AG10803 (cell line): ENCODE measurements at regions not wholly inside any gene's neighbourhood (a gene's known extent, or its start where the extent isn't known, plus 50 kb on each side); places are given as distances from the start of the nearest gene placed in this dataset.

Experiments used
- DNase-seq: peaks from one replicate; pipeline ENCODE4 v3.0.0; 2010; ENCODE audit warnings: low read depth
- H3K4me3 ChIP-seq: 2 replicates; pipeline ENCODE4 v1.5.1; 2011; ENCODE audit warnings: mild to moderate bottlenecking, low read length, control low read depth
- TF ChIP-seq, protein P1 (sequence below): conservative IDR thresholded peaks from 2 replicates; pipeline ENCODE4 v1.5.1; 2011; ENCODE audit warnings: mild to moderate bottlenecking, low read length, control low read depth, inconsistent platforms

DNA sequence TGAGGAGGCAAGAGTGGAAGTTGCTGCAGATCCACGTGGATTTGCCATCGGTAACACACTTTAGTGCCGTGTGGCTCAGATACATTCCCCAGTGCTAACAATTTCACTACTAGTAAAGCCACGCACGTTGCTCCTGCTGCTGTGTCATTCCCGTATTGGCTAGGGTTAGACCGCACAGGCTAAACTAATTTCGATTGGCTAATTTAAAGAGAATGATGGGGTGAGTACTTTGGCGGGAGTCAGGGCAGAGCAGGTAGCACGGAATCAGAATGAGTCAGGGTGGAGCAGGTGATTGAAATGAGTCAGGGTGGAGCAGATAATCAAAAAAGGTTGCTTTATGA, 1337.5 kb downstream of the FSTL5 start:
- TF ChIP-seq, protein P1, sequence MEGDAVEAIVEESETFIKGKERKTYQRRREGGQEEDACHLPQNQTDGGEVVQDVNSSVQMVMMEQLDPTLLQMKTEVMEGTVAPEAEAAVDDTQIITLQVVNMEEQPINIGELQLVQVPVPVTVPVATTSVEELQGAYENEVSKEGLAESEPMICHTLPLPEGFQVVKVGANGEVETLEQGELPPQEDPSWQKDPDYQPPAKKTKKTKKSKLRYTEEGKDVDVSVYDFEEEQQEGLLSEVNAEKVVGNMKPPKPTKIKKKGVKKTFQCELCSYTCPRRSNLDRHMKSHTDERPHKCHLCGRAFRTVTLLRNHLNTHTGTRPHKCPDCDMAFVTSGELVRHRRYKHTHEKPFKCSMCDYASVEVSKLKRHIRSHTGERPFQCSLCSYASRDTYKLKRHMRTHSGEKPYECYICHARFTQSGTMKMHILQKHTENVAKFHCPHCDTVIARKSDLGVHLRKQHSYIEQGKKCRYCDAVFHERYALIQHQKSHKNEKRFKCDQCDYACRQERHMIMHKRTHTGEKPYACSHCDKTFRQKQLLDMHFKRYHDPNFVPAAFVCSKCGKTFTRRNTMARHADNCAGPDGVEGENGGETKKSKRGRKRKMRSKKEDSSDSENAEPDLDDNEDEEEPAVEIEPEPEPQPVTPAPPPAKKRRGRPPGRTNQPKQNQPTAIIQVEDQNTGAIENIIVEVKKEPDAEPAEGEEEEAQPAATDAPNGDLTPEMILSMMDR, result no peak
- DNase-seq, result no peak
- H3K4me3 ChIP-seq, result no peak overlapping the region

DNA sequence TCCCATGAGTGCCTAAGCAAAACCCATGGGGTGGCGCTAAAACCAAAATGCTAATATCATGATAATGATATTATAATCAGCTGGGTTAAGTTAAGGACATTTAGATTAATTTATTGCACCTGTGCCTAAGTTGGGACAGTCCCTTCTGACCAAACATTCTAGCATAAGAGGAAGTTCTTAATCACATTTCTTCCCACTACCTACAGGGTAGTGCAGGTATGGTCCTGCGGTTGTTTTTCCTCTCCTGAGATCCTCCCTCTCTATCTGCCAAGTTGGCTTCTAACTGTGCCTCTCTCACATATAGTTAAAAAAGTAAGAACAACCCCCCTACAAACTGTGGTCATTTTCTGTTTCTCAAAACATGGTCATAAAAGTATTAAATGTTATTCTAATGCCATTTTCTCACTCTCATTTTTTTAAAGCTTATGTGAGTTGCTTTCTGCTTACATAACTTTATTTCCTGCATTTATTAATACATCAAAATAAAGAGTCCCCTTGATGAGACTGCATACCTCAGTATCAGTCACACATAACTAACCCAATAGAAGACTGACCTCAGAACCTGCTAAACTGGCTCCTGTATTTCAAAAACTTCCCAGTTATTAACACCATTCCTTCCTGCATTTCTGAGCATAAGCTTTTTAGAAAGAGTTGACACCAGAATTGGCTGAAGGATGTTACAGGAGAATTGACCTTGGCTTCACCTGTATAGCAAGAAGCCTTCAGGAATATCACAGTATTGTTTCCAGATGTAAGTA, 1332.5 kb downstream of the FSTL5 start:
- no peak for DNase-seq
- H3K4me3 ChIP-seq, result no peak overlapping the region
- TF ChIP-seq, protein P1, result no peak

DNA sequence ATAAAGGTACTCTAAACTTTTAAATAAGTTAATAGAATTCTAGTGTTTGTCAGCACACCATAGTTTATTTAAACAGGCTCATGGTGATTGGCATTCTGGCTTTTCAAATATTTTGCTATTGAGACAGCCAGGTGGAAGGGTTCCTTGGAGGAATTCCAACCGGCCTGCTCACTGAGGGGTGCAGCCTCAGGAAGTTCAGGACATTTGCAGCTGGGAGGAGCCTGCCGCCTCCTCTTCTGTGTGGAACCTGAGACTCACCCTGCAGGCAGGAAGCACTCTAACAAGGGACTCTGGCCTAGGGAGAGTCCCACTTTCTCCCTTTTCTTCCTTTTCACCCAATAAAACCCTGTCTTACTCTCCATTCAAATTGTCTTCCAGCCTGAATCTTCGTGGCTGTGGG, 1328.0 kb downstream of the FSTL5 start:
- TF ChIP-seq, protein P1, result no peak
- H3K4me3 ChIP-seq, result no peak overlapping the region
- DNase-seq, result no peak

DNA sequence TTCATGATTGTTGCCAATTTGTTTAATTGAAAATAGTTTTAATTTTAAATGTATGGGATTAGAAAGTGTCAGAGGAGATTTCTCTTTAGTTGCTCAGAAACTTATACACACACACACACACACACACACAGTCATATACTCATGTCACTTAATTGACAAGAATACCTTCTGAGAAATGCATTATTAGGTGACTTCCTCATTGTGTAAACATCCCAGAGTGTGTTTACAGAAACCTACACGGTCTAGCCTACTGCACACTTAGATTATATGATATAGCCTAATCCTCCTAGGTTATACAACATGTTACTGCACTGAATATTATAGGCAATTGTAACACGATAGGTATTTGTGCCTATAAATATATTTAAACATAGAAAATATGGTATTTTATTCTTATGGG, 1327.4 kb downstream of the FSTL5 start:
- TF ChIP-seq, protein P1, result no peak
- H3K4me3 ChIP-seq, result no peak overlapping the region
- no peak for DNase-seq

DNA sequence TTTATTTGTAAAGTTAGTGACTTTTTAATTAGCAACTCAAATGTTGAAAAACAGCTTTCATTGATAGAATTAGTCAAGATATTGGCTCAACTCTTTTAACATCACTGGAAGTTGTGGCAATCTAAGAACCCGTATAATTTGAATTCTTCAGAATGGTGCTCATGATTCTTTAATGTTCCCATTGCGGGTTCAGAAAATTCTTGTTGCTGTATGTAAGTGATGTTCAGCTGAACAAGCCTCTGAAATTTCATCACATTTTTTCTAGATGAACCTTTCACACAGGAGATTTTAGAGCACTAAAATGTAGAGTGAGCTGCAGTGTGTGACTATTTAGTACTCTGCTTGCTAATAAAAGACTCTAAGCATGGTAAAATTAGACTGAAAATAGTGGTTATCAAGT, 1317.7 kb downstream of the FSTL5 start:
- DNase-seq, result peak; percentile 15
- TF ChIP-seq, protein P1, result no peak
- no peak overlapping the region for H3K4me3 ChIP-seq

DNA sequence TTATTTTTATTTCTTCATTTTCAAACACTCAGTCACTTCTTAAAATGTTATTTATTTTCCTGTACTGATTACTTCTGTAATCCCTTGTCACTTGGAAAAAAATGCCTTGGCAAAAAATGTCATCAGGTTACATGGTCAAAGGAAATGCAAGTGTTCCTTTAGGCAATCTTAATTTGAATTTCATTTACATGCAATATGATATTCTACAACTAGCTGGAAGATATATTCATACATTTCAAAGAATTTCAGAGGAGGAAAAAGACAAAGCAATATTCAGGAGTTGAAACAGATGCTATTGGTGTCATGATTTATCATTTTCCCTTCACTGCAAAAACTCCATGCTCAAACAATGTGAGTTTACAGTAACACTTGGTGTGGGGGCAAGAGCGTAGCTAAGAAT, 1316.6 kb downstream of the FSTL5 start:
- DNase-seq, result no peak
- H3K4me3 ChIP-seq, result no peak overlapping the region
- TF ChIP-seq, protein P1, result no peak

DNA sequence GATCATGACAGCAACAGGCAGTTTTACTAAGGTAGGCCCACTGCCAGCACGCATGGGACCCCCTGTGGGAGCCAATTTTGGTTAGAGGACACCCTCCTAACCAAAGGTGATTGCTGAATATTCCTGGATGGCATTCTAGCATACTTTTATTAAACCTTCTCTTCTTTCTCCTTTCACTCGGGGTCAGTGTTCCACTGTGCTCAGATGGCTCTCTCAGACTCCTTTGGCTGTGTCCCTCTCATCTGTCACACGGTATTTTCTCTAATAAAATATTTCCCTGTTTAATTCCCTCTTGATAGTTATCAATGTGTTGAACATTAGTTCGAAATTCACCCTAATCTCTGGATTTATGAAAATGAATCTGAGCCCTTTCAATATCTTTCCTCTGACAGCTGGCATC, 1315.3 kb downstream of the FSTL5 start:
- H3K4me3 ChIP-seq, result no peak overlapping the region
- TF ChIP-seq, protein P1, result no peak
- no peak for DNase-seq
